Right lobe of liver (tissue), 6 donors: ENCODE measurements at regions not wholly inside any gene's neighbourhood (a gene's known extent, or its start where the extent isn't known, plus 50 kb on each side); places are given as distances from the start of the nearest gene placed in this dataset.

Source experiments
- ATAC-seq, 4 donors: fragments of 200-7000 bp; cut with Tn5 transposase; one replicate each; pipeline ENCODE4 v1.9.1; 2020; ENCODE audit warnings: mild to moderate bottlenecking in 4 of 4, moderate library complexity in 4 of 4
- DNase-seq, 3 donors: peaks; one replicate each; pipeline ENCODE4 v3.0.0-alpha.2; 2020
- H3K27ac ChIP-seq, 3 donors: fragments of 200-600 bp; one replicate each; pipeline ENCODE4 v1.8.0; 2022
- H3K27me3 ChIP-seq, 2 donors: fragments of 200-600 bp; one replicate each; pipeline ENCODE4 v1.8.0; 2022
- H3K36me3 ChIP-seq, 4 donors: fragments of 200-600 bp; sonication (generic) in 1 of 4; one replicate each; pipeline versions ENCODE4 v1.5.1 to v1.8.0; 2017 to 2022; ENCODE audit warnings: control low read depth in 1 of 4
- H3K4me1 ChIP-seq, 4 donors: fragments of 200-600 bp; sonication (generic) in 1 of 4; one replicate each; pipeline versions ENCODE4 v1.5.1 to v1.8.0; 2017 to 2022; ENCODE audit warnings: control low read depth in 1 of 4
- H3K4me3 ChIP-seq, 3 donors: fragments of 200-600 bp; one replicate each; pipeline ENCODE4 v1.8.0; 2022
- H3K9me3 ChIP-seq, 4 donors: fragments of 200-600 bp; sonication (generic) in 1 of 4; one replicate each; pipeline versions ENCODE4 v1.5.1 to v1.8.0; 2017 to 2022; ENCODE audit warnings: control low read depth in 1 of 4
- CTCF ChIP-seq, 4 donors: fragments of 200-600 bp in 3 of 4; fragments of 450-650 bp in 1 of 4; IDR thresholded peaks; one replicate each; pipeline versions ENCODE4 v1.5.1 to v1.8.0; 2016 to 2022; ENCODE audit warnings: antibody characterized with exemption in 4 of 4, mild to moderate bottlenecking in 2 of 4
- POLR2A ChIP-seq: fragments of 450-650 bp; IDR thresholded peaks from one replicate; pipeline ENCODE4 v1.6.1; 2017; ENCODE audit warnings: antibody characterized with exemption, mild to moderate bottlenecking
- WGBS: methylation state at CpG from one replicate; pipeline ENCODE4 v1.1.6; 2018; ENCODE audit warnings: low coverage, low lambda C conversion rate; ENCODE audit not compliant: insufficient coverage; ENCODE audit errors: missing lambda C conversion rate; 5-methylcytosine and 5-hydroxymethylcytosine counted together
- intact Hi-C, 2 donors: fragments of 100-400 bp; cut with DNase I; formaldehyde crosslinking; loops; one replicate each; pipeline versions ENCODE4 v1.11.2 to v1.14.1; 2022
- donor health status: DM: no; HTN: yes; CAD: no.
- donor health status: DM: no; HTN: no; CAD: no.
- donor health status: DM: no; HTN: no; CAD: no.
- donor health status: DM: no; HTN: yes; CAD: no.
- donor health status: DM: no; HTN: yes; CAD: no.

GRCh38 chr7:70886547-70886946 is 245.4 kb upstream of the GALNT17 start:
- H3K27me3 ChIP-seq, result no peaks in the 10 kb centered on the region
- ATAC-seq, result no peak
- TF ChIP-seq CTCF (IDR thresholded peaks at IDR 0.05) (no peak), POLR2A (no peak)
- no peak for DNase-seq
- no peaks in the 10 kb centered on the region for H3K9me3 ChIP-seq
- 27% methylated on average over 1 of the region's 1 CpG for WGBS
- H3K27ac ChIP-seq, result no peak overlapping the region
- no peak overlapping the region for H3K4me3 ChIP-seq
- intact Hi-C loops, result no loop called here
- H3K4me1 ChIP-seq, result no peaks in the 10 kb centered on the region
- no peaks in the 10 kb centered on the region for H3K36me3 ChIP-seq

- WGBS, result 0% methylated on average over 1 of the region's 1 CpG
- no peak for TF ChIP-seq CTCF (IDR thresholded peaks at IDR 0.05)
- no peak for TF ChIP-seq POLR2A
- no peaks in the 10 kb centered on the region for H3K27me3 ChIP-seq
- no peaks in the 10 kb centered on the region for H3K36me3 ChIP-seq
- DNase-seq (no peak), ATAC-seq (no peak)
- no peak overlapping the region for H3K27ac ChIP-seq
- no peaks in the 10 kb centered on the region for H3K9me3 ChIP-seq
- no peaks in the 10 kb centered on the region for H3K4me1 ChIP-seq
- H3K4me3 ChIP-seq, result no peak overlapping the region
- intact Hi-C loops, result no loop called here
Measured at GRCh38 chr7:70887186-70887585, 244.8 kb upstream of the GALNT17 start.

- ATAC-seq, result no peak
- TF ChIP-seq CTCF (IDR thresholded peaks at IDR 0.05) (no peak), POLR2A (no peak)
Measured at GRCh38 chr7:70890147-70890969, 241.6 kb upstream of the GALNT17 start.

GRCh38 chr7:70893422-70893821 is 238.5 kb upstream of the GALNT17 start:
- WGBS, result 64% methylated on average over 7 of the region's 10 CpGs
- Histone ChIP-seq H3K9me3 (no peaks in the 10 kb centered on the region), H3K27me3 (no peaks in the 10 kb centered on the region), H3K4me3 (no peak overlapping the region), H3K27ac (no peak overlapping the region), H3K4me1 (no peaks in the 10 kb centered on the region), H3K36me3 (no peaks in the 10 kb centered on the region)
- DNase-seq (no peak), ATAC-seq (no peak)
- no peak for TF ChIP-seq CTCF (IDR thresholded peaks at IDR 0.05)
- no peak for TF ChIP-seq POLR2A
- intact Hi-C loops, result no loop called here

More at GRCh38 chr7:70890147-70890969, 241.6 kb upstream of the GALNT17 start:
- no peaks in the 10 kb centered on the region for H3K9me3 ChIP-seq
- H3K27me3 ChIP-seq, result no peaks in the 10 kb centered on the region
- no peak overlapping the region for H3K4me3 ChIP-seq
- intact Hi-C loops, result no loop called here
- no peaks in the 10 kb centered on the region for H3K36me3 ChIP-seq
- no peak for DNase-seq
- WGBS, result 66% methylated on average over 4 of the region's 4 CpGs
- H3K27ac ChIP-seq, result no peak overlapping the region
- H3K4me1 ChIP-seq, result no peaks in the 10 kb centered on the region
